Suprapubic skin (tissue), 4 donors: ENCODE measurements at regions not wholly inside any gene's neighbourhood (a gene's known extent, or its start where the extent isn't known, plus 50 kb on each side); places are given as distances from the start of the nearest gene placed in this dataset.
"Not testable (repeated sequence)": the region's sequence is repeated elsewhere in the genome, so short reads cannot be mapped to it uniquely, and the experiment has no call there.

Experiments
- POLR2A ChIP-seq, 2 donors: fragments of 450-650 bp; IDR thresholded peaks; one replicate each; pipeline ENCODE4 v1.6.1; 2017; ENCODE audit warnings: antibody characterized with exemption in 2 of 2, mild to moderate bottlenecking in 2 of 2, moderate library complexity in 2 of 2
- POLR2AphosphoS5 ChIP-seq, 3 donors: sonication (generic); formaldehyde crosslinking; IDR thresholded peaks; one replicate each; pipeline ENCODE4 v1.6.1; 2017; ENCODE audit warnings: antibody characterized with exemption in 3 of 3
- TF ChIP-seq, protein P1 (sequence below), 2 donors: fragments of 200-600 bp in 1 of 2; fragments of 450-650 bp in 1 of 2; sonication (generic) in 1 of 2; IDR thresholded peaks; one replicate each; pipeline ENCODE4 v1.5.1; 2016 to 2019; ENCODE audit warnings: antibody characterized with exemption in 2 of 2, mild to moderate bottlenecking in 1 of 2, moderate library complexity in 1 of 2

- TF ChIP-seq, protein P1, sequence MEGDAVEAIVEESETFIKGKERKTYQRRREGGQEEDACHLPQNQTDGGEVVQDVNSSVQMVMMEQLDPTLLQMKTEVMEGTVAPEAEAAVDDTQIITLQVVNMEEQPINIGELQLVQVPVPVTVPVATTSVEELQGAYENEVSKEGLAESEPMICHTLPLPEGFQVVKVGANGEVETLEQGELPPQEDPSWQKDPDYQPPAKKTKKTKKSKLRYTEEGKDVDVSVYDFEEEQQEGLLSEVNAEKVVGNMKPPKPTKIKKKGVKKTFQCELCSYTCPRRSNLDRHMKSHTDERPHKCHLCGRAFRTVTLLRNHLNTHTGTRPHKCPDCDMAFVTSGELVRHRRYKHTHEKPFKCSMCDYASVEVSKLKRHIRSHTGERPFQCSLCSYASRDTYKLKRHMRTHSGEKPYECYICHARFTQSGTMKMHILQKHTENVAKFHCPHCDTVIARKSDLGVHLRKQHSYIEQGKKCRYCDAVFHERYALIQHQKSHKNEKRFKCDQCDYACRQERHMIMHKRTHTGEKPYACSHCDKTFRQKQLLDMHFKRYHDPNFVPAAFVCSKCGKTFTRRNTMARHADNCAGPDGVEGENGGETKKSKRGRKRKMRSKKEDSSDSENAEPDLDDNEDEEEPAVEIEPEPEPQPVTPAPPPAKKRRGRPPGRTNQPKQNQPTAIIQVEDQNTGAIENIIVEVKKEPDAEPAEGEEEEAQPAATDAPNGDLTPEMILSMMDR (IDR thresholded peaks at IDR 0.05), result not testable (repeated sequence)
- not testable (repeated sequence) for TF ChIP-seq POLR2A, POLR2AphosphoS5 (IDR thresholded peaks at IDR 0.05)
These were observed 74.5 kb upstream of the BLTP1 start for GRCh38 chr4:122077653-122078052.
